ENCODE measurements at regions not wholly inside any gene's neighbourhood (a gene's known extent, or its start where the extent isn't known, plus 50 kb on each side); places are given as distances from the start of the nearest gene placed in this dataset.

- Histone ChIP-seq H3K9me2 (ENCODE audit: insufficient read depth, low read length) (no peaks in the 10 kb centered on the region), H2AFZ (ENCODE audit: low read length) (no peak overlapping the region), H3K27ac (ENCODE audit: low read depth, low read length, poor library complexity, severe bottlenecking) (no peak overlapping the region), H3K4me2 (ENCODE audit: low read length) (no peak overlapping the region), H3K9me3 (ENCODE audit: low read length) (no peaks in the 10 kb centered on the region), H4K20me1 (ENCODE audit: insufficient read depth, low read length) (no peaks in the 10 kb centered on the region), H3K36me3 (ENCODE audit: insufficient read depth, low read length) (no peaks in the 10 kb centered on the region), H3K4me3 (ENCODE audit: low read depth, low read length, poor library complexity, severe bottlenecking) (no peak overlapping the region), H3K4me1 (ENCODE audit: insufficient read depth, low read length, poor library complexity, severe bottlenecking) (no peaks in the 10 kb centered on the region), H3K79me2 (ENCODE audit: insufficient read depth, low read depth, low read length) (no peaks in the 10 kb centered on the region)
- DNase-seq (ENCODE audit: low spot score): no peak
- intact Hi-C loops (cut with micrococcal nuclease; ENCODE audit: unreplicated experiment): no loop called here
- no TSS peak for BruUV-seq (replicated peaks)
- TF ChIP-seq CTCF (conservative IDR thresholded peaks at IDR 0.05; ENCODE audit: low read length) (no peak), EZH2phosphoT487 (IDR thresholded peaks at IDR 0.05; ENCODE audit: borderline replicate concordance, low read depth, low read length) (no peak)
- ChIA-PET CTCF (ENCODE audit: unreplicated experiment) (no interaction called here), POLR2A (no interaction called here)
Observed at GRCh38 chr12:107396991-107397390, 288.6 kb upstream of the PWP1 start.

DNA sequence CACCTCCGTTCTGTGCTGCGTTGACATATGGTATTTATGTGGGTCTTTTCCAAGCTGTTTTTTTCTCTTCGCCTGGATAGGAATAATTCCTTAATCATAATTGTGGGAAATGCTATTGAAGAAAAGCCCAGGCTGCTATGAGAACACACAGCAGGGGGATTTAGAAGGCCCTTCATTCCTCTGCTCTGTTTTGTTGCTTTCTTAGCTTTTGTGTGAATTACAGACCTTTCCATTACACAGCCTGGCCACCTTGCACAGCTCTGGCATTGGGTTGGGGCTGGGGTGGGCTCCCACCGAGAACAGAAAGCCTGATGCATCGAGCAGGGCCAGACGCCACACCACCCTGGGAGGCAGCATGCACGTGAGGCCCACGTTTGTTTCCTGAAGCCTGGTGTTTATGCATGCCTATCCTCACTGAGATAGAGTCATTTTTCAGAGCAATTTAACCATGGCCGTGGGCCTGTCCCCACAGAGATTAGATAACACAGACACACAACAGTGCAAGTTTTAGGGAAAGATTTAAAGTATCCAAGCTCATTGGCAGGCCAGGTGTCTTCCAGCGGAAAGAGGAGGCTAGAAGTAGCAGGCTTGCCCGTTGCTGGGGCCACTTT is 287.6 kb upstream of the PWP1 start:
- Histone ChIP-seq H4K20me1 (ENCODE audit: insufficient read depth, low read length) (no peaks in the 10 kb centered on the region), H3K79me2 (ENCODE audit: insufficient read depth, low read depth, low read length) (no peaks in the 10 kb centered on the region), H3K9me2 (ENCODE audit: insufficient read depth, low read length) (no peaks in the 10 kb centered on the region), H3K4me2 (ENCODE audit: low read length) (no peak overlapping the region), H2AFZ (ENCODE audit: low read length) (no peak overlapping the region), H3K36me3 (ENCODE audit: insufficient read depth, low read length) (no peaks in the 10 kb centered on the region), H3K4me1 (ENCODE audit: insufficient read depth, low read length, poor library complexity, severe bottlenecking) (no peaks in the 10 kb centered on the region), H3K4me3 (ENCODE audit: low read depth, low read length, poor library complexity, severe bottlenecking) (no peak overlapping the region), H3K9me3 (ENCODE audit: low read length) (no peaks in the 10 kb centered on the region), H3K27ac (ENCODE audit: low read depth, low read length, poor library complexity, severe bottlenecking) (no peak overlapping the region)
- no TSS peak for BruUV-seq (replicated peaks)
- CTCF ChIA-PET (ENCODE audit: unreplicated experiment): no interaction called here
- no peak for DNase-seq (ENCODE audit: low spot score)
- POLR2A ChIA-PET: interaction anchor here (0.6 to 0.7 kb wide), 2 partner anchors 41 to 606 kb away, joined by 3 read pairs; no protein-coding TSS in a partner anchor
- intact Hi-C loops (cut with micrococcal nuclease; ENCODE audit: unreplicated experiment): no loop called here
- TF ChIP-seq CTCF (conservative IDR thresholded peaks at IDR 0.05; ENCODE audit: low read length) (no peak), EZH2phosphoT487 (IDR thresholded peaks at IDR 0.05; ENCODE audit: borderline replicate concordance, low read depth, low read length) (no peak)

- Histone ChIP-seq H3K9me3 (ENCODE audit: low read length) (no peaks in the 10 kb centered on the region), H3K9me2 (ENCODE audit: insufficient read depth, low read length) (no peaks in the 10 kb centered on the region), H3K4me1 (ENCODE audit: insufficient read depth, low read length, poor library complexity, severe bottlenecking) (no peaks in the 10 kb centered on the region), H2AFZ (ENCODE audit: low read length) (no peak overlapping the region), H3K36me3 (ENCODE audit: insufficient read depth, low read length) (no peaks in the 10 kb centered on the region), H4K20me1 (ENCODE audit: insufficient read depth, low read length) (no peaks in the 10 kb centered on the region), H3K27ac (ENCODE audit: low read depth, low read length, poor library complexity, severe bottlenecking) (no peak overlapping the region), H3K4me2 (ENCODE audit: low read length) (no peak overlapping the region), H3K4me3 (ENCODE audit: low read depth, low read length, poor library complexity, severe bottlenecking) (no peak overlapping the region), H3K79me2 (ENCODE audit: insufficient read depth, low read depth, low read length) (no peaks in the 10 kb centered on the region)
- ChIA-PET POLR2A (interaction anchor here (1.0 kb wide), 1 partner anchor 9 kb away, joined by 3 read pairs; no protein-coding TSS in a partner anchor), CTCF (ENCODE audit: unreplicated experiment) (no interaction called here)
- no TSS peak for BruUV-seq (replicated peaks)
- intact Hi-C loops (cut with micrococcal nuclease; ENCODE audit: unreplicated experiment): no loop called here
- no peak for DNase-seq (ENCODE audit: low spot score)
- TF ChIP-seq EZH2phosphoT487 (IDR thresholded peaks at IDR 0.05; ENCODE audit: borderline replicate concordance, low read depth, low read length): no peak
Observed at GRCh38 chr12:107399046-107399445, 286.6 kb upstream of the PWP1 start.
